ENCODE measurements at regions not wholly inside any gene's neighbourhood (a gene's known extent, or its start where the extent isn't known, plus 50 kb on each side); places are given as distances from the start of the nearest gene placed in this dataset.

DNA sequence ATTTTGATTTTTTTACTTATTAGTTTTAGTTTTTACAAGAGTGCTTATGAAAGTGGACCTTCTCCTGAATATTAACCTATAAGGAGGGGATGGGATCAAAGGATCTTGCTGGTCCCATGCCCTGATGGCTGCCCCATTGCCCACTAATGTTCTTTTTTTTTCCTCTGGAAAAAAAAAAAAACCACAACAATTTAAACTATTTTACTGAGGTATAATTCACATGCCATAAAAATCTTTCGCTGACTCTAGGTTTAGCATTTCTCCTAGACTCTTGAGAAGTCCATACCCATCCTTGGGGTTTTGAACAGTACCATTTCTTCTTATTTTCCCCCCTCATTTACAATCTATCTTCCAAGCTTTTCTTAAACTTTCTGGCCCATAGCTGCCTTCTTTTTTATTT lies 481.8 kb downstream of the TFEC start:
- DNase-seq = no peak

DNA sequence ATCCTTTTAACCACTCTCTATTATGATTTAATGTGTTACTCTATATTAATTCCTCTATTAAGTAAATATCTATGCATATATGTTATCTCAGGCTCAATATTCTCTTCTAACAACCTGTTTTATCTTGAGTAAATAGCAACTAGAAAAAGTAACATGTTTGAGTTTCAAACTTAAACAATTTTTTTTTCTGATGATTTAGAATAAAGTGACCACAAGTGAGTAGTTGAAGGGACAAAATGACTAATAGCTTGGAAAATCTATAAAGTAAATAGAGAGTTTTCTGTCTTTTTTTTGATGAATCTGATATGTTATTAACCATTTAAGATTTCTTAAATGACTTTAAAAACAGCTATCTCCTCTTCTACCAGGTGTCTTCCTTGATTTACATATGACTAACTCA lies 483.8 kb downstream of the TFEC start:
- DNase-seq = no peak

DNA sequence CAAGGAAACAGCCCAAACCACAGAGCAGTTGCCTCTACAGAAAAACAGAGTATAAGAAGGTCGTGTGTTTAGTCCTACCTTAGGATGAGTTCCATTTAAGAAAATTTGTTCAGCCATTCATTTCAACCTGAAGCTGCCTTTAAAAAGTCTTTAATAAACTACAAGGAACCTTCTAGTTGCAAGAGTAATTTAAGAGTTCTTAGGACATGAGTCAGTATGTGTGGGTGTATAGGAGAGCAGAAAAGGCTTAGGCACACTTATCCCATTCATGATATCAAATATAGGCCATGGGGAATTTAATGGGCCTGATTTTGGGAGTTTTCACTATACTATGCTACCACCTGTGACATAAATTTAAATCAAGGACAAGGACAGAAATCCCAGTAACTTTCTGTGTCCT lies 496.8 kb downstream of the TFEC start:
- DNase-seq = no peak

DNA sequence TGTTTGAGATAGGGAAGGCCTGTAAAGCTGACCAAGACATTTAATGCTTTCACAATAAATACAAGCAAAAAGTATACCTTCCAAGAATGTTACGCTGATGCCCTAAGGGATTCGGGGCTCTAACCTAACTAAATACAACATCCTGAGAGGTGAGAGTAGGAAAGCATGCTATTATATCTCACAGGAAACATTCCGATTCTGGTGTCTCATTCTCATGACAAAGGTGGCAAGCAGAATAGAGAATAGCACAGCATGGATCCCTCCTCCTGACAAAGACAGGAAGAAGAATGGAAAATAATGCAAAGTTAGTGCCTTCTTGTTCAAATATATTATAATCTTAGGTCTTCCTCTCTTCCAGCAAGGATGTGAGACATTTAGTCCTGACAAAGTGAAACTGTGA lies 504.3 kb downstream of the TFEC start:
- no peak for DNase-seq

DNA sequence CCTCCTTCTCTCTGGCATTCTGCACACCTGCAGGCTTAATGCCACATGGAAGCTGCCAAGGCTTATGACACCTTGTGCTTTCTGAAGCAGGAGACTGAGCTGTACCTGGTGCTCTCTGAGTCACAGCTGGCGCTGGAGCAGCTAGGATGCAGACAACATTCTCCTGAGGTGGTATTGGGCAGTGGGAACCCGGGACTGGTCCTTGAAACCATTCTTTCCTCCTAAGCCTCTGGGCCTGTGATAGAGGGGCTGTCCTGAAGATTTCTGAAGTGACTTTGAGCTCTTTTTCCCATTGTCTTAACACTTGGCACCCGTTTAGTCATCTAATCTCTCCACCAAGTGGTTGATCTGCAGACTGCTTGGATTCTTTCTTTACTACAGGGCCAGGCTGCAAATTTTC lies 508.4 kb downstream of the TFEC start:
- DNase-seq = no peak

DNA sequence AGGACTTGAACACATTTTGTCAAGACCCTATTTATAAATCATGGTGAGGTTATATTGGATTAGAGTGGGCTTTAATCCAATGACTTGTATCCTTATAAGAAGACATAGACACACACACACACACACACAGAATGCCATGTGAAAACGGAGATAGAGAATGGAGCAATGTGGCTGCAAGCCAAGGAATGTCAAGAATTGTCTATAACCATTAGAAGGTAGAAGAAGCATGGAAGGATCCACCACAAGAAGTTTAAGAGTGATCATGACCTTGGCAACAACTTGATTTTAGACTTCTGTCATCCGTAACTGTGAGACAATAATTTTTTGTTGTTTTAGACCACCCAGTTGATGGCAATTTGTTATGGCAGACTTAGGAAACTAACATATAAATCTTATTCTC lies 514.2 kb downstream of the TFEC start:
- no peak for DNase-seq

DNA sequence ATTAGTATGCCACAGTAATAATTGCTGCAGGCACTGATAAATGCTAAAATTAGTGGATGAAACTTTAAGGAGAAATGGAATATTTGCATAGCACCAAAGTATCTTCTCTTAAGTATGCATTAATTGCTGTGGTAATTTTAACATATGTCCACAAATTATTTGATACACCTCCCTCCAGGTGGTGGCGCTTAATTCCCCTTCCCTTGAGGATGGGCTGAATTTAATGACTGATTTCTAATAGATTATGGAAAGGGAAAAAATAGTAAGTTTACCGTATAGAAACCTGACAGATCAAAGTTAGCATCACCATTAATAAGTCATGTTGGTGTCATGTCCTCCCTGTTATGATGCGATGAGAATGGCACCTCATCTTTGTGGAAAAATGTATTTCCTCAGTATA lies 519.2 kb downstream of the TFEC start:
- no peak for DNase-seq

DNA sequence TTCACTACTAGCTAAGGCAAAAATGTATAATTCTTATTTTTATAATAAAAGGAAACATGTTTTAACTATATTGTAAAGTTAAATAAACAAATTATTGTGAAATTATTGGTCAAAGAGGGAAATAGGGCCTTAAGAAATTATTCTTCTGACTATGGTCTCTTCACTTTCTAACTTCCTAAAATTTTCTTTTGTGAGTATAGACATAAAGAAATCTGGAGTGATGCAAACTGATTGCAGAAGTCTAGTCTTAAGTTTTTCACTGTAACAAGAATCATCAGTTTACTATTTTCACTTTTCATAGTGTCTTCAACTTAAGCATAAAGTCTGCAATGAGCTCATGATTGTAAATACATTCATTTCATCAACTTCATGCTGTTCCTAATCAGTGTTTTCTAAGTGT lies 525.4 kb downstream of the TFEC start:
- no peak for DNase-seq

DNA sequence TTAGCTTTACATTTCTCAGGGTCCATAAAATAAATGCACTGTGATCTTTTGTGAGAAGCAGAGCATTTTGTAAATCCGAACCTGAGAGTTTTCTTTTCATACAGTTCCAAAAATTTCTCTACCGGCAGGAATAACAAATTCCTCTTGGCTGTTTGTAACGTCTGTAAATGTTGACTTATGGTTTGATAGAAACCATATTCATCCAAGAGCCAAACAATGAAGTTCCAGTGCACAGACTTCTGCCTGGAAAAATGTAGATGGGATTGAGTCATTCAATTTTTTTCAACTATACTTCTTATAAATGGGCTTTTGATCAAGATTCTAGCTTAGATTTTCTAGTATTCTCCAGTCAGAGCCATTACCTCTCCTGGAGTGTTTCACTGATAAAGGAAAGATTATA lies 530.6 kb downstream of the TFEC start:
- no peak for DNase-seq

DNA sequence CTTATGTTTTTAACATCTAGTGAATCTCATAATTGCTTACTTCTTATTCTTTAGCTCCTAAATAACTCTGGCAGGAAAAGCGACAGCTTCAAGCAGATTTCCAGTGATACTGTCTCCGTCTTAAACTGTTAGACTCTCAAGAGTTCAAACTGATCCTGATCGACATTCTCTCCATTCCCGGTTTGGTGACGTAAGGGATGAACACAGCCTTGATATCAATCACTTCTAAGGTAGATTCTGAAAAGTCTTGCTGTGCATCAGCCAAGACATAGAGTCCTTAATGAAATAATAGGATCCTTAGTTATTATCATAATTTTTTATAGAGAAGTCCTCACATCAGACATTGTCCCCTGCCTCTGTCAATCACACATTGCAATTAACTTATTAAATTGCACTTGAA lies 534.6 kb downstream of the TFEC start:
- DNase-seq = no peak

DNA sequence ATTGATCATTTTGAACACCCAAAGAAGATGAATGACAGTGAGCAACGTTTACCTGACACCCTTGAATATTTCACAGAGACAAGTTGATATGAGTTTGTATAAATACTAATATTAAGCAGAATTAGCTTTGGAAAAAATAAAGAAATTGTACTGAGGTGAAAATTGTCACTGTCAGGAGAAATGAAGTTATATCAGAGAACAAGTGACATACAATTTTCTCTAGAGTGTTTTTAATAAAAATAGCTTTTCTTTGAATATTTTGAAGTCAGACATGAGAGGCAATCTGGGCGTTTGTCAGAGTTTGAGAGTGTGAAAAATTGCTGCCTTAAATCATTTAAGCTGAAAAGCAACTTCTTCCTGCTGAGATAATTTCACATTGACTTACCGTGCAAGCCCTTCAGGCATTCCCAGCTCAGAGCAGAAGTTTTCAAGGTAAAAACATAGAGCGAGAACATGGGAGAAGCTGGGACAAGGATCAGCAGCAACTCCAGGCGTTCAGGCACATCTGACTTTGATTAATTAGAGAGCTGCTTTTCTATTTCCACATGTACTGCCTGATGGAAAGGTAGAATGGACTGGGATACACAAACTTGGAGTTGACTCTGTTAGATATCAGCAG lies 535.9 kb downstream of the TFEC start:
- DNase-seq = no peak

DNA sequence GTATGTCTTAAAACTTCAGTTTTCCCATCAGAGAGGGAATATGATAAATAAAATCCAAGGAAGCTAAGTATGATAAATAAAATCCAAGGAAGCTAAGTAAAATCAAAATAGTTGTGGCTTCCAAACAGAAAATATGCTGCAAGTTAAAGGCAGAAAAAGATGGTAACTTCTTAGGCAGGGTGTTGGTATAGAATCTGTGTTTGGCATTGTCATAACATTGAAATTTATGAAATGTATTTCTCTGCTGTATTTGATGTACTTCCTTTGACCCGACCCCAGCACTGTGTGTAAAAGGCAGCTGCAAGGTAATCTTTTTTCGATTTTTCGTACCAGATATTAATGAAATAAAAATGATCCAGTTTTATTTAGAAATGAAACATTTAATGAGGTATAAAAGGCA lies 537.2 kb downstream of the TFEC start:
- no peak for DNase-seq

DNA sequence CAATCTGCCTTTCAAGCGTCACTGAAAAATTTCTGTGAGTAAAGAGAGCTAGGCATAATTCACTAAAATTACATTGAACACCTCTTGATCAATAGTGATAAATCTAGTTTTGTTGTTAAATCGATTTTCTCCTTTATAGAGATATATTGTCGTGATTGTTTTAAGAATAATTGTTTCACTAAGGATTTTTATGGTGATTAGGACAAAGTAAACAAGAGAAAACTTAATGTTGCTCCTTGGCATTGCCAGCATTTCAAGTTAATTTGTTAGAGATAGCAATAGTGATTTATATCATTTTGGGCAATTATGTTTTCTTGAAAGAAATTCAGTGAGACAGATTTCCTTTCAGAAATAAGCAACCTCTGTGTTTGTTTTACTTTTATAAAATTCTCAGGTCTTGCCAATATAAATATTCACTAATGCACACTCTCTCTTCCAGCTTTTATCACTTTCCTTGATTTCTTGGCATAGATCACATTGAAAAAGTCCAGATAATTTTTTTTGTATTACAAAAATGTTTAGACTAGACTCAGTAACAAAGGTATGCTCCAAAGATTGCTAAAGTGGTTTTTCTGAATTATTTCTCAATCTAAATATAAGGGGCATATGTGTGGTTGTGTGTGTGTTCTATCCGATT lies 538.7 kb downstream of the TFEC start:
- DNase-seq = no peak

DNA sequence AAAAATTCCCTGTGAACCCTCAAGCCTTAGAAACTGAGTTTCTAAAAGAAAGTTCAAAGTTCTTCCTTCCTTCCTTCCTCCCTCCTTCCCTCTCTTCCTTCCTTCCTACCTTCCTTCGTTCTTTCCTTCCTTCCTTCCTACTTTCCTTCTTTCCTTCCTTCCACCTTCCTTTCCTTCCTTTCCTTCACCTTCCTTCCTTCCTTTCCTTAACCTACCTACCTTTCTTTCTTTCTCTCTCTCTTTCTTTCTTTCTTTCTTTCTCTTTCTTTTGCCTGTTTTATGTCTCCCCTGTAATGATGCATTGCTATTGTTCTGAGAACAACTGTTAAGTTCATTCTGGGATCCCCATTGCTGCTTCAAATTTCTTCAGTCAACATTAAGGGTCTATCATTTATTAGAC lies 551.1 kb downstream of the TFEC start:
- DNase-seq = no peak

DNA sequence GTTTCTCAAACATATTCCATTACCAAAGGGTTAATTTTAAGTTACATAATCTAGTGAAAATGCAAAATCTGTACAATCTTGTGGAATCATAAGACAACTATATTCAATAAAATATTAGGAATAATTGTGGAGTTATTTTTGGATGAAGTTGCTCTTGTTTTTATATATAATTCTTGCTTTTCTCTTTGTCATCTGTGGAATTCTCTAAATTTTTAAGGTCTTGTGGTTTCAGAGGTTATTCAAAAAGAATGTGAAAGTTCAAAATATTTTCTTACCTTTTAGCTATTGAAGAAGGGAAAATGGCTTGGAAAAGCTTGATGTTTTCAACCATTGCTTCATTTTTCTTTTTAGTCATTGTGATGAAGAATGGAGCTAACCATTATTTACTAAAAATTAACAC lies 552.1 kb downstream of the TFEC start:
- DNase-seq = no peak

DNA sequence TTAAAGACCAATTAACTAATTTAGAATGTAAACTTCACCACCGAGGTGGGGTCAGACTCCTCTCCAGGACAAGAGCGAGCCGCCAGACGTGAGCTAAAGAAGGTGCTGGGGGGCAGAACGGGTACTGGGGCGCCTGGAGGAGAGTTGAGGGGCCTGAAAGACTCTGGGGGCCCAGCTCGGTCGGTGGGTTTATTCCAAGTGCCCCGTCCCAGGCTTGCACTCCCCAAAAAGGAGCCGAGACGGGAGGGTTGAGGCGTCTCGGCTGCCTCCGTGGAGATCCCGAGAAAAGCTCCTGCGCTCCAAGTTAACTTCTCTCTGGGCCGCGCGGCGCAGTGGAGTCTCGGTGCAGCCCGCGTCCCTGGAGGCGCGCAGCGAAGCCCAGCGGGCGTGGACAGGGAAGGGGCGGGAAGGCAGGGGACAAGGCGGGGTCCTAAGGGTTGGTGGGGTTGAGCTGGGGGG lies 553.3 kb downstream of the TFEC start:
- peak; percentile 18 to 20 for DNase-seq

DNA sequence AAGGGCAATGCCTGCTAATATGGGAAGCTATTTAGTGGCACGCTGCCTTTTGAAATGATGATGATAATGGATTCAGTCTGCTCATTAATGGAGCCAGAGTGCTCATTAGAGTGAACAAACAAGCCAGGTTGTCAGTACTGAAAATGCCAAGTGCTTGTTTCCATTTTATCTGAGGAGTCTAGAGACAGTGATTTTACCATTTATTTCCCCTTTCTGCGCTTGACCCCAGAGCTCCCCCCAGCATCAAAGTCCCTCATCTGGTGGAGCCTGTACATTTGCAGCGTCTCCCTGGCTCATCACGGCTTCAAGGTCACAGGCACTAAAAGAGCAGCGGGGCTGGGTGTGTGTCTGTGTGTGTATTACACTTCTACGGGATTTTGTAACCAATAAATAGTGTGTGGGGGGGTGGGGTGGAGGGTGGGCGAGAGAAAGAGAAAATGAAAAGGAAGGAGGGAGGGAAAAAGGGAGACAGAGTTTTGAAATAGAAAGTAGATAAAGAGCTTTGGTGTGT lies 553.8 kb downstream of the TFEC start:
- no peak for DNase-seq

DNA sequence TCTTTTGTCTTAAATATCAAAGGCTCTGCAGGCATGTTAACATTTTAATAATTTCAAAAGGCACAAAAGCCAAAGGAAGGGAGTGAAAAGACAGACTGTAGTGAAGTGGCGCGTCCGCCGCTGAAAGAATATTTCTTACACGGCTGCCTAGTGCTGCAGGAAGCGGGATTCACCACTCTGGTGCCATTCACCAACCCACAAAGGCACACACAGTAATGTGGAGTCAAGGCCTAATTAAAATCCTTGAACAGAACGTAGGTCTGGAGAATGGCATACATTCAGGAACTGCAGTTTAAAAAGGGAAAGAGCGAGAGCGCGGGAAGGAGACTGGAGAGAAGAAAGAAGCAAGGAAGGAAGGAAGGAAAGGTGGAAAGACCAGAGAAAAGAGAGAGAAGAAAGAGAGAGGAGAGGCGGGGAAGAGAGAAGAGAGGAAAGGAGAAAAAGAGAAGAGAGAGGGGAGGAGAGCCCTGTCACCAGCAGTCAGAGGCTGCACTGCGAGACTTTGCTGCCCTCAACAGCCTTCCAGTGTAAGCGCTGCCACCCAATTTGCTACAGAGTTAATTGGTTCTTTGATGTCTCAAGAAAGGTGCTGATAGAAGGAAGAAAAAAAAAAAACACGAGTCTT lies 554.0 kb downstream of the MDFIC start:
- DNase-seq = peak in 1 of 2 experiments; percentile 13

DNA sequence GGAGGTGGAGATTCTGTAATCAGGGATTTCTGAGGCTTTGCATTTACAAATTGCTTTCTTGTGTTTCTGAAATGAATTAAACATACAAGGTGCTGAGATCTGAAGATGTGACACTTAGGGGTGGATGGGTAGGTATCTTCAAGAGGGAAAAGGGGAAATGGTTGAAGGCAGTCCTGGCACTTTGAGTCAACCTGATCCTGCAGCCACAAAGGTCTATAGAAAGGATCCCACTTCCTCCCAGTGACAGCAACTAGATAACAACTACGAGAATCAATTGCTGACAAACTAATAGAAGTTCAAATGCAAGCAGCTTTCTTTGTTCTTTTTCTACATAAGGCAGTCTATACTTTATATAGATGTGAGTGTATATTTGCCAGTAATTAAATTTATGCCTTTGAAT lies 553.3 kb downstream of the MDFIC start:
- no peak for DNase-seq

DNA sequence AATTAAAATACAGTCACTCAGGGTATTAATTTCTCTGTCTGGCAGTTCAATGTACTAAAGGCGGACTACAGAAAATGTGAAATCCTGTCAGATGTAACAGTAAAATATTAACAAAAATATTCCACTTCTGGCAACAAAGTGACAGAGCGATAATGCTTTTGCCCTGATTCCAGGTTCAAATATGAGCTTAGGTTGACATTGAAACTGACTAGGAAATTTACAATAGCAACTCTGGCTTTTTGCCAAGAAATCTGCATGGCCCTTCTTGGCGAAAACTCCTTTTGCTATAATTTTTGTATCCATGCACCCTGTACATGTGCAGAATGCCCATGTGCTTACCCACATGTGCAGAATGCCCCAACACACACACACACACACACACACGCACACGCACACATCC lies 552.2 kb downstream of the MDFIC start:
- DNase-seq = no peak

DNA sequence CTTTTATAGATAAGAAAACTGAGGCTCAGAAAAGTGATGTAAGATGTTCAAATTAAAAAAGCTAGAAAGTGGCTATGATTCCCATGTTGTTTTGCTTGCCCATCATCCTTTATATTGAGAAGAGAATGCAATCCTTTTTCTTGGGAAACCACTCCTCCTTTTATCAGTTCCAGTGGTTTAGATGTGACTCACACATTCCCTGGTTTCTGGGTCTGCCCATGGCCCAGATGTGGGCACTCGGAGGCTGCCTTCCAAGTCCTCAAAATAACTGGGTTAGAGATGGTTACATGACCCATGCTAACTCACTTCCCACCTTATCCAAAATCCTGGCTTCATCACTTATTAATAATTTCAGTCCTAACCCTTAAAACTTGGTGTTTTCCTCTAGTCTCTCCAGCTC lies 550.0 kb downstream of the MDFIC start:
- DNase-seq = no peak

DNA sequence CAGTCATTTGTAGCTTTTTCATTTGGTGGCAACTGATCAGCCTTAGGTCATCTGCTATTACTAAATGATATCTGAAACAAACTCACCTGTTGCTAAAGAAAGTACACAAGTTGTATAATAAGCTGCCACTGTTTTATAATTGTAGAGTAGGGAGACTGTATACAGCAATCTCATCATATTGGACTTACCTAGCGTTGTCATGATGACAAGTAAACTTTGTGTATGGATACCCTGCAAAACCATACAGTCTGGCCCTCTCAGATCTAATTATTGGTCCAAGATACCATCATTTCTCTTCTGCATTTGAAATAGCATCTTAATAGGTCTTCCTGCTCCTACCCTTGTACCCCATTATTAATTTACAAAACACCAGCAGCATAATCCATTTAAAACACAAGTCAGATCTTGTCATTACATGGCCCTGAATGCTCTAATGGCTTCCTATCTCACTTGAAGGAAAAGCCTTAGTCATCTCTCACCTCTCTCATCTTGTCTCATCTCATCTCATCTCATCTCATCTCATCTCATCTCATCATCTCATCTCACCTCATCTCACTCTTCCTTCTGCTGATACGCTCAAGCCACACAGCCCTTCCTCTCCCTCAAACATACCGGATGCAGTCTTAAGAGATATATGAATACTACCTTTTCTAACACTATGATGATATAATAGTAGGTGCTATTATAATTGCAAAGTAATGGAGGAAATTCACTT lies 540.6 kb downstream of the MDFIC start:
- no peak for DNase-seq

DNA sequence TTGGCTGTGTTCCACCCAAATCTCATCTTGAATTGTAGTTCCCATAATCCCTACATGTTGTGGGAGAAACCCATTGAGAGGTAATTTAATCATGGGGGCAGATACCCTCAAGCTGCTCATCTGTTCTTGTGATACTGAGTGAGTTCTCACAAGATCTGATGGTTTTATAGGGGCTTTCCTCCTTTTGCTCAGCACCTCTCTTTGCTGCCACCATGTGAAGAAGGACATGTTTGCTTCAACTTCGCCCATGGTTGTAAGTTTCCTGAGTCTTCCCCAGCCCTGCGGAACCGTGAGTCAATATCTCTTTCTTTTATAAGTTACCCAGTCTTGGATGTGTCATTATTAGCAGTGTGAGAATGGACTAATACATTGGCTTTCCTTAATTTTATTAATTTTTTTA lies 527.8 kb downstream of the MDFIC start:
- DNase-seq = no peak

DNA sequence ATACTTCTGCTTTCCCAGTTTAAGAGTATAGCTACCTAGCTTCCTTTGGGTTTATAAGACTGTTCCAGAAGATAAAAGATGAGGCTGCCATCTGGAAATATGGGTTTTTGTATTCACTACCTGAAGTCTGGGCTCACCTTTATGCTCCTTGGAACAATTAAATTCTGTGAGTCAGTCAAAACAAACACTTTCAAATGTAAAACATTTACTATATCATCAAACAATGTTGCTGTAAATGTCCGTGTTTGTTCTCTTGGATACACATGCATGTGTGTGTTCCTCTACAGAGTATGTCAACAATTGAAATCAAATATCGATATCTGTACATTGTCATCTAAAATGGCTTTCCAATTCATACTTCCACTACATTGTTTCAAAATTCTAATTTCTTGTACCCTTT lies 525.6 kb downstream of the MDFIC start:
- DNase-seq = no peak
